Nephron progenitor cell (in vitro differentiated cells): ENCODE measurements at regions not wholly inside any gene's neighbourhood (a gene's known extent, or its start where the extent isn't known, plus 50 kb on each side); places are given as distances from the start of the nearest gene placed in this dataset.

Experiments used
- DNase-seq: peaks from one replicate; pipeline ENCODE4 v3.0.0; 2021
- H3K27ac Mint-ChIP-seq: 2 replicates; pipeline ENCODE4 v1.8.0; 2021; ENCODE audit warnings: mild to moderate bottlenecking, moderate library complexity, mixed read lengths
- H3K27me3 Mint-ChIP-seq: 2 replicates; pipeline ENCODE4 v1.8.0; 2021; ENCODE audit warnings: mild to moderate bottlenecking, low read depth, mixed read lengths; ENCODE audit not compliant: poor library complexity
- H3K36me3 Mint-ChIP-seq: 2 replicates; pipeline ENCODE4 v1.8.0; 2021; ENCODE audit warnings: low read depth, mixed read lengths
- H3K4me1 Mint-ChIP-seq: 2 replicates; pipeline ENCODE4 v1.8.0; 2021; ENCODE audit warnings: mixed read lengths
- H3K4me3 Mint-ChIP-seq: 2 replicates; pipeline ENCODE4 v1.8.0; 2021; ENCODE audit warnings: mild to moderate bottlenecking, moderate library complexity, mixed read lengths
- H3K9me3 Mint-ChIP-seq: 2 replicates; pipeline ENCODE4 v1.8.0; 2021; ENCODE audit warnings: mild to moderate bottlenecking, moderate library complexity, mixed read lengths
- TF ChIP-seq, protein P1 (sequence below): fragments of 200-600 bp; sonication (generic); IDR thresholded peaks from 2 replicates; pipeline ENCODE4 v1.5.0; 2021; ENCODE audit warnings: antibody characterized with exemption

- H3K27me3 Mint-ChIP-seq: peaks cover 24% of the 10 kb centered on the region
- peak overlapping the region; percentile 15 for H3K27ac Mint-ChIP-seq
- H3K4me3 Mint-ChIP-seq: no peak overlapping the region
- peaks cover 32% of the 10 kb centered on the region for H3K4me1 Mint-ChIP-seq
- no peak for DNase-seq
- peaks cover 6% of the 10 kb centered on the region for H3K36me3 Mint-ChIP-seq
- peaks cover 17% of the 10 kb centered on the region for H3K9me3 Mint-ChIP-seq
- TF ChIP-seq, protein P1, sequence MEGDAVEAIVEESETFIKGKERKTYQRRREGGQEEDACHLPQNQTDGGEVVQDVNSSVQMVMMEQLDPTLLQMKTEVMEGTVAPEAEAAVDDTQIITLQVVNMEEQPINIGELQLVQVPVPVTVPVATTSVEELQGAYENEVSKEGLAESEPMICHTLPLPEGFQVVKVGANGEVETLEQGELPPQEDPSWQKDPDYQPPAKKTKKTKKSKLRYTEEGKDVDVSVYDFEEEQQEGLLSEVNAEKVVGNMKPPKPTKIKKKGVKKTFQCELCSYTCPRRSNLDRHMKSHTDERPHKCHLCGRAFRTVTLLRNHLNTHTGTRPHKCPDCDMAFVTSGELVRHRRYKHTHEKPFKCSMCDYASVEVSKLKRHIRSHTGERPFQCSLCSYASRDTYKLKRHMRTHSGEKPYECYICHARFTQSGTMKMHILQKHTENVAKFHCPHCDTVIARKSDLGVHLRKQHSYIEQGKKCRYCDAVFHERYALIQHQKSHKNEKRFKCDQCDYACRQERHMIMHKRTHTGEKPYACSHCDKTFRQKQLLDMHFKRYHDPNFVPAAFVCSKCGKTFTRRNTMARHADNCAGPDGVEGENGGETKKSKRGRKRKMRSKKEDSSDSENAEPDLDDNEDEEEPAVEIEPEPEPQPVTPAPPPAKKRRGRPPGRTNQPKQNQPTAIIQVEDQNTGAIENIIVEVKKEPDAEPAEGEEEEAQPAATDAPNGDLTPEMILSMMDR: no peak
These were observed 96.0 kb downstream of the ACKR3 start for GRCh38 chr2:236665572-236666118.

DNA sequence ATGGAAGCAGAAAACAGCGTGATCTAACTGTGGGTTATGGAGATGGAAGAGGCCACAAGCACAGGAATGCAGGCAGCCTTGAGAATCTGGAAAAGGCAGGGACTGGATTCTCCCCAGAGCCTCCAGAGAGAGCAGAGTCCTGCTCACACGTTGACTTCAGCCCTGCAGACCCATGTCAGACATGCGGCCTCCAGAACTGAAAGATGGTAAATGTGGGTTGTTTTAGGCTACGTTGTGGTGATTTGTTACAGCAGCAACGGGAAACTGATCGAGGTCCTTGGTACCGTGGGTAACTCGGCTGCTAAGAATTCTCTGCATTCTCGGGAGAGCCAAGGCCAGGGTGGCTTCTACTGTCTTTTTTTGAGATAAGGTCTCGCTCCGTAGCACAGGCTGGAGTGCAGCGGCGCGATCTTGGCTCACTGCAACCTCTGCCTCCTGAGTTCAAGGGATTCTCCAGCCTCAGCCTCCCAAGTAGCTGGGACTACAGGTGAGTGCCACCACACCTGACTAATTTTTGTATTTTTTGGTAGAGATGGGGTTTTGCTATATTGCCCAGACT, 97.1 kb downstream of the ACKR3 start:
- TF ChIP-seq, protein P1: no peak
- no peak for DNase-seq
- Mint-ChIP-seq H3K9me3 (peaks cover 17% of the 10 kb centered on the region), H3K27ac (no peak overlapping the region), H3K36me3 (peaks cover 6% of the 10 kb centered on the region), H3K27me3 (peaks cover 23% of the 10 kb centered on the region), H3K4me1 (peaks cover 28% of the 10 kb centered on the region), H3K4me3 (no peak overlapping the region)

GRCh38 chr2:236667526-236667925, 97.9 kb downstream of the ACKR3 start:
- Mint-ChIP-seq H3K36me3 (peaks cover 6% of the 10 kb centered on the region), H3K27ac (no peak overlapping the region), H3K27me3 (peaks cover 25% of the 10 kb centered on the region), H3K4me3 (no peak overlapping the region), H3K9me3 (peaks cover 20% of the 10 kb centered on the region), H3K4me1 (peaks cover 28% of the 10 kb centered on the region)
- TF ChIP-seq, protein P1: no peak
- no peak for DNase-seq

- DNase-seq: no peak
- TF ChIP-seq, protein P1: no peak
- Mint-ChIP-seq H3K27me3 (peaks cover 22% of the 10 kb centered on the region), H3K36me3 (peaks cover 11% of the 10 kb centered on the region), H3K4me3 (no peak overlapping the region), H3K4me1 (peaks cover 26% of the 10 kb centered on the region), H3K9me3 (peaks cover 30% of the 10 kb centered on the region), H3K27ac (no peak overlapping the region)
These were observed 98.9 kb downstream of the ACKR3 start for GRCh38 chr2:236668531-236668969.

- Mint-ChIP-seq H3K27ac (no peak overlapping the region), H3K27me3 (peaks cover 21% of the 10 kb centered on the region), H3K9me3 (peaks cover 40% of the 10 kb centered on the region), H3K4me3 (no peak overlapping the region), H3K36me3 (peaks cover 11% of the 10 kb centered on the region), H3K4me1 (peaks cover 26% of the 10 kb centered on the region)
- TF ChIP-seq, protein P1: no peak
- DNase-seq: no peak
These were observed 100.6 kb downstream of the ACKR3 start for GRCh38 chr2:236670235-236670620.
